Raji (cell line): ENCODE measurements at regions not wholly inside any gene's neighbourhood (a gene's known extent, or its start where the extent isn't known, plus 50 kb on each side); places are given as distances from the start of the nearest gene placed in this dataset.

ENCODE experiments used
- POLR2A ChIP-seq: IDR thresholded peaks from 2 replicates; pipeline ENCODE4 v1.6.1; 2011; ENCODE audit warnings: low read depth, low read length, control low read depth; ENCODE audit not compliant: insufficient read depth

- TF ChIP-seq POLR2A = no peak
Measured at GRCh38 chr9:129239946-129240490, 62.0 kb upstream of the IER5L start.

GRCh38 chr9:129237803-129238202, 59.7 kb upstream of the IER5L start:
- no peak for TF ChIP-seq POLR2A

- TF ChIP-seq POLR2A = no peak
Measured at GRCh38 chr9:129237164-129237611, 59.1 kb upstream of the IER5L start.

- TF ChIP-seq POLR2A = no peak
Measured at GRCh38 chr9:129236441-129237145, 58.5 kb upstream of the IER5L start.

GRCh38 chr9:129235931-129236331, 57.9 kb upstream of the IER5L start:
- TF ChIP-seq POLR2A = no peak

- no peak for TF ChIP-seq POLR2A
Measured at GRCh38 chr9:129235041-129235930, 57.2 kb upstream of the IER5L start.

GRCh38 chr9:129234491-129234890, 56.4 kb upstream of the IER5L start:
- TF ChIP-seq POLR2A = no peak

GRCh38 chr9:129232839-129233591, 55.0 kb upstream of the IER5L start:
- TF ChIP-seq POLR2A = no peak

GRCh38 chr9:129231759-129232158, 53.7 kb upstream of the IER5L start:
- TF ChIP-seq POLR2A = no peak

GRCh38 chr9:129231022-129231739, 53.1 kb upstream of the IER5L start:
- no peak for TF ChIP-seq POLR2A

- TF ChIP-seq POLR2A = no peak
Measured at GRCh38 chr9:129230302-129230701, 52.2 kb upstream of the IER5L start.
